GM10248 (cell line): ENCODE measurements at regions not wholly inside any gene's neighbourhood (a gene's known extent, or its start where the extent isn't known, plus 50 kb on each side); places are given as distances from the start of the nearest gene placed in this dataset.

Experiments
- CTCF ChIA-PET: fragments of 300-600 bp; sonication (Branson Sonifier 250); formaldehyde crosslinking; extraction: SDS; loops from one replicate; lab custom pipeline; 2021; ENCODE audit warnings: antibody characterized with exemption; lab: Yijun Ruan, JAX
- POLR2A ChIA-PET: fragments of 350-650 bp; sonication (Branson Sonifier 250); formaldehyde crosslinking; extraction: SDS; loops from one replicate; lab custom pipeline; 2020; ENCODE audit warnings: antibody characterized with exemption; lab: Yijun Ruan, JAX
- DNase-seq: peaks from one replicate; pipeline ENCODE4 v3.0.0; 2012; ENCODE audit errors: extremely low spot score
- CTCF ChIP-seq: IDR thresholded peaks from 2 replicates; pipeline ENCODE4 v1.5.1; 2012; ENCODE audit warnings: mild to moderate bottlenecking, low read depth; ENCODE audit errors: extremely low read depth, missing control alignments, control extremely low read depth

GRCh38 chr11:19598876-19599486 is 113.7 kb upstream of the NAV2 start:
- ChIA-PET POLR2A (no interaction called here), CTCF (no interaction called here)
- no peak for TF ChIP-seq CTCF
- no peak for DNase-seq

GRCh38 chr11:19598456-19598855 is 114.2 kb upstream of the NAV2 start:
- POLR2A ChIA-PET, result no interaction called here
- TF ChIP-seq CTCF, result no peak
- CTCF ChIA-PET, result interaction anchor here (0.7 to 1.7 kb wide), 2 partner anchors 10 to 15 kb away, joined by 3 to 5 read pairs; no protein-coding TSS in a partner anchor
- no peak for DNase-seq

GRCh38 chr11:19597876-19598275 is 114.8 kb upstream of the NAV2 start:
- ChIA-PET POLR2A (no interaction called here), CTCF (interaction anchor here (0.7 to 1.7 kb wide), 5 partner anchors 9 to 93 kb away, joined by 3 to 5 read pairs (median 3); no protein-coding TSS in a partner anchor)
- DNase-seq, result no peak
- no peak for TF ChIP-seq CTCF

- no peak for DNase-seq
- ChIA-PET POLR2A (no interaction called here), CTCF (interaction anchor here (1.0 to 1.7 kb wide), 4 partner anchors 17 to 93 kb away, joined by 3 to 5 read pairs (median 4); no protein-coding TSS in a partner anchor)
- TF ChIP-seq CTCF, result no peak
These were observed 115.4 kb upstream of the NAV2 start for GRCh38 chr11:19597206-19597605.

GRCh38 chr11:19595840-19596751 is 116.5 kb upstream of the NAV2 start:
- no peak for DNase-seq
- CTCF ChIA-PET, result interaction anchor here (1.1 kb wide), 1 partner anchor 32 kb away, joined by 3 read pairs; no protein-coding TSS in a partner anchor
- TF ChIP-seq CTCF, result no peak
- POLR2A ChIA-PET, result no interaction called here

- no peak for DNase-seq
- TF ChIP-seq CTCF, result no peak
- ChIA-PET POLR2A (no interaction called here), CTCF (no interaction called here)
These were observed 117.2 kb upstream of the NAV2 start for GRCh38 chr11:19595499-19595839.
